ENCODE measurements at regions not wholly inside any gene's neighbourhood (a gene's known extent, or its start where the extent isn't known, plus 50 kb on each side); places are given as distances from the start of the nearest gene placed in this dataset.

DNA sequence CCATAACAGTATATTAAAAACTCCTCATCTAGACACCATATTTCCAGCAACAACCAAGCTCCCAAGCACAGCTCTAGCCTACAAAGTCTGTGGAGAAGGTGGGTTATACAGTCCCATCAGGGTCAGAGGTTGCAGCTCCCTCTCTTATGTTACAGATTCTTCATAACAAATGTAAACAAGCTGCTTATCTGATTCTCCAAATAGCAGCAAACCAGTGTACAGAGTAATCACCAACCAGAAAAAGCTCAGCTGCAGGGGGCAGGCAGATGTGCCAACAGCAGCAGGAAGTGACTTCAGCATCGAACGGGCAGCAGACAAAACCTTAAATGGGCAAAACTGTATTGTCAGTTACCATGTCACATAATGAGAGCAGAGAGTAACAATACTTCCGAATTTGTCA lies 52.9 kb upstream of the NABP1 start:
- Histone ChIP-seq H3K9me3 (ENCODE audit: control insufficient read depth in 2 of 2, low read length in 2 of 2) (no peaks in the 10 kb centered on the region), H3K4me1 (ENCODE audit: control insufficient read depth, insufficient read depth, low read length) (no peaks in the 10 kb centered on the region), H3K27ac (ENCODE audit: low read length) (no peak overlapping the region), H3K4me3 (ENCODE audit: low read length in 2 of 2) (no peak overlapping the region), H3K27me3 (ENCODE audit: control insufficient read depth in 1 of 2, insufficient read depth in 2 of 2, low read length in 2 of 2) (no peaks in the 10 kb centered on the region), H3K36me3 (ENCODE audit: control insufficient read depth in 2 of 2, insufficient read depth in 2 of 2, low read length in 2 of 2) (no peaks in the 10 kb centered on the region), H3K9ac (ENCODE audit: low read length in 2 of 2) (no peak overlapping the region)

DNA sequence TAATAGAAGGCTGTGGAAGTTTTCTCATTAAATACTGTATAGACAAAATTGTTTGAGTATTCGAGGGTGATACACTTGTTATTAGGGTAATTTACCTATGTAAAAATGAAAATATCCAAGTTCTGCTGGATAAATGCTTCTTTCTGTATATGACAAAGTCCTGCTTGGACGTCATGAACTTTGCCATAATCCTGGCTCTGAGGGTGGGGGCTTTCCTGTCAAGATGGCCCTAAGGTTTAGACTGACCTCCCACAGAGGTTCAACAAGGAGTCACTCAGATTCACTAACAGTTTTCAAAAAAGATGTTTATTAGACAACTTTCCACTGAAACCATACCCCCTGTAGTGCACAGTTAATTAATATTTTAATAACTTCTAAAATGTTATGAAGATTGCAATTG lies 52.5 kb upstream of the NABP1 start:
- Histone ChIP-seq H3K36me3 (ENCODE audit: control insufficient read depth in 2 of 2, insufficient read depth in 2 of 2, low read length in 2 of 2) (no peaks in the 10 kb centered on the region), H3K4me3 (ENCODE audit: low read length in 2 of 2) (no peak overlapping the region), H3K4me1 (ENCODE audit: control insufficient read depth, insufficient read depth, low read length) (no peaks in the 10 kb centered on the region)

DNA sequence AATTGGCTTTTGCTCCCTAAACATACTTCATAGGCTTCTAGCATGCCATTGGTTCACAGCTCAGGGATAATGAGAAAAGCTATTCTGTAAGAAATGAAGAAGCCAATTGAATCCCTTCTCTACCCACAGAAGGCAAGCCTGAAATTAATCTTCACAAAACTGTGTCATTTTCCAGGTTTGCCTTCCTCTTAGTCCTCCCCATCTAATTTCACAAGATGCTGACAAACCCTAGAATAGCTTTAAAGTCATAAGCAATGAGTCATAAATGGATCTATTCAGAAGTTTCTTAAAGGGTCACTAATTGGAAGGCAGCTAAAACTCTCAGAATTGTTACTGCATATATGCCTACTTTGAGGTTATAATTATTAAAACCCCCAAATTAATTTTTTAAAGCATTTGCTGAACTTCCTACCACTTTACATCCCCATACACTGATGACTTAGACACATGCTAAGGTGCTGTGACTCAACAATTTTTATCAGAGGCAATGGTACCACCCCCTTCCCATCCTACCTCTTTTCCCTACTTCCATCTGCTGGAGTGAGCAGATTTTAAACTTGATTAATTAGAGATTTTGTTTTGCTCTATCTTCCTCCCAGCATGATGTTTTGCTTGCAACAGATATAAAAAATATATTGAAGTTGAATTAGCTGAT lies 51.3 kb upstream of the NABP1 start:
- H3K27ac ChIP-seq (ENCODE audit: low read length): no peak overlapping the region
- H3K27me3 ChIP-seq (ENCODE audit: control insufficient read depth in 1 of 2, insufficient read depth in 2 of 2, low read length in 2 of 2): no peaks in the 10 kb centered on the region
- no peak overlapping the region for H3K9ac ChIP-seq (ENCODE audit: low read length in 2 of 2)
- H3K9me3 ChIP-seq (ENCODE audit: control insufficient read depth in 2 of 2, low read length in 2 of 2): no peaks in the 10 kb centered on the region
- H3K4me1 ChIP-seq (ENCODE audit: control insufficient read depth, insufficient read depth, low read length): no peaks in the 10 kb centered on the region
- H3K36me3 ChIP-seq (ENCODE audit: control insufficient read depth in 2 of 2, insufficient read depth in 2 of 2, low read length in 2 of 2): no peaks in the 10 kb centered on the region
- no peak overlapping the region for H3K4me3 ChIP-seq (ENCODE audit: low read length in 2 of 2)

More for the DNA sequence above, 52.5 kb upstream of the NABP1 start:
- Histone ChIP-seq H3K9me3 (ENCODE audit: control insufficient read depth in 2 of 2, low read length in 2 of 2) (no peaks in the 10 kb centered on the region), H3K27me3 (ENCODE audit: control insufficient read depth in 1 of 2, insufficient read depth in 2 of 2, low read length in 2 of 2) (no peaks in the 10 kb centered on the region), H3K27ac (ENCODE audit: low read length) (no peak overlapping the region), H3K9ac (ENCODE audit: low read length in 2 of 2) (no peak overlapping the region)

DNA sequence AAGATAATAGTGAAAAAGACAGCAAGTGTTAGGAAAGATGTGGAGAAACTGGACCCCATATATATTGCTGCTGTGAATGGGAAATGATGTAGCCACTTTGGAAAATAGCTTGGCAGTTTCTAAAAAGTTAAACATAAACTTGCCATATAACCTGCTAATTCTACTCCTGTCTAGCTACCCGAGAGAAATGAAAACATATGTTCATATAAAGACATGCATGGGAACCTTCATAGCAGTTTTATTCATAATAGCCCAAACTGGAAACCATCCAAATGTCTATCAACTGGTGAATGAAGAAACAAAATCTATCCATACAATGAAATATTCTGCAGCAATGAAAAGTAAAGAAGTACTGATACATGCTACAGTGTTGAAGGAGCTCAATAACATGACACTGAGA lies 50.4 kb upstream of the NABP1 start:
- Histone ChIP-seq H3K9me3 (ENCODE audit: control insufficient read depth in 2 of 2, low read length in 2 of 2) (no peaks in the 10 kb centered on the region), H3K4me1 (ENCODE audit: control insufficient read depth, insufficient read depth, low read length) (no peaks in the 10 kb centered on the region), H3K27me3 (ENCODE audit: control insufficient read depth in 1 of 2, insufficient read depth in 2 of 2, low read length in 2 of 2) (no peaks in the 10 kb centered on the region), H3K9ac (ENCODE audit: low read length in 2 of 2) (no peak overlapping the region), H3K36me3 (ENCODE audit: control insufficient read depth in 2 of 2, insufficient read depth in 2 of 2, low read length in 2 of 2) (no peaks in the 10 kb centered on the region), H3K4me3 (ENCODE audit: low read length in 2 of 2) (no peak overlapping the region), H3K27ac (ENCODE audit: low read length) (no peak overlapping the region)

All from stomach smooth muscle (tissue), 2 donors.